SK-N-MC (cell line): ENCODE measurements at regions not wholly inside any gene's neighbourhood (a gene's known extent, or its start where the extent isn't known, plus 50 kb on each side); places are given as distances from the start of the nearest gene placed in this dataset.

Experiments
- EZH2 ChIP-seq: fragments of 200-600 bp; sonication (generic); IDR thresholded peaks from one replicate; pipeline ENCODE4 v1.6.1; 2017; ENCODE audit warnings: antibody characterized with exemption
- POLR2AphosphoS5 ChIP-seq: IDR thresholded peaks from 2 replicates; pipeline ENCODE4 v1.6.1; 2012; ENCODE audit warnings: mild to moderate bottlenecking, low read depth, low read length, borderline replicate concordance

- TF ChIP-seq EZH2 = no peak
- no peak for TF ChIP-seq POLR2AphosphoS5
These were observed 688.8 kb downstream of the NYAP2 start for GRCh38 chr2:226088366-226088674.
